Neuronal stem cell (in vitro differentiated cells): ENCODE measurements at regions not wholly inside any gene's neighbourhood (a gene's known extent, or its start where the extent isn't known, plus 50 kb on each side); places are given as distances from the start of the nearest gene placed in this dataset.

Experiments used
- DNase-seq: peaks from one replicate; pipeline ENCODE4 v3.0.0-alpha.2; 2013; ENCODE audit warnings: low spot score
- H2AFZ ChIP-seq: one replicate; pipeline ENCODE4 v1.6.1; 2013; ENCODE audit warnings: mild to moderate bottlenecking, low read length, inconsistent platforms
- H2AK5ac ChIP-seq: 2 replicates; pipeline ENCODE4 v1.6.1; 2013; ENCODE audit warnings: low read depth, mild to moderate bottlenecking, inconsistent platforms, low read length, moderate library complexity, mixed read lengths
- H2BK120ac ChIP-seq: 2 replicates; pipeline ENCODE4 v1.6.1; 2013; ENCODE audit warnings: low read depth, mild to moderate bottlenecking, inconsistent platforms, low read length, moderate library complexity, mixed read lengths
- H2BK12ac ChIP-seq: one replicate; pipeline ENCODE4 v1.6.1; 2013; ENCODE audit warnings: low read length, inconsistent platforms
- H2BK15ac ChIP-seq: 2 replicates; pipeline ENCODE4 v1.6.1; 2013; ENCODE audit warnings: mild to moderate bottlenecking, low read length, inconsistent platforms, mixed read lengths
- H2BK5ac ChIP-seq: one replicate; pipeline ENCODE4 v1.6.1; 2013; ENCODE audit warnings: inconsistent platforms, mild to moderate bottlenecking, low read length, moderate library complexity
- H3K14ac ChIP-seq: one replicate; pipeline ENCODE4 v1.6.1; 2013; ENCODE audit warnings: low read length, inconsistent platforms
- H3K18ac ChIP-seq: 2 replicates; pipeline ENCODE4 v1.6.1; 2013; ENCODE audit warnings: low read length, inconsistent platforms
- H3K23ac ChIP-seq: 2 replicates; pipeline ENCODE4 v1.6.1; 2013; ENCODE audit warnings: low read depth, mild to moderate bottlenecking, mixed read lengths, low read length, inconsistent platforms; ENCODE audit not compliant: poor library complexity
- H3K27ac ChIP-seq: replicated peaks from 3 replicates; pipeline ENCODE4 v1.5.1; 2013; ENCODE audit warnings: low read length, inconsistent platforms
- H3K27me3 ChIP-seq, 3 experiments: 2 replicates each; pipeline ENCODE4 v1.6.1; 2013; ENCODE audit warnings: low read length in 3 of 3, mild to moderate bottlenecking in 2 of 3, inconsistent platforms in 1 of 3, low read depth in 1 of 3, mixed read lengths in 1 of 3, moderate library complexity in 1 of 3; ENCODE audit not compliant: control insufficient read depth in 3 of 3, insufficient read depth in 3 of 3
- H3K36me3 ChIP-seq, 2 donors: replicated peaks in 1 of 2; 2 replicates each; pipeline ENCODE4 v1.6.1; 2013; ENCODE audit warnings: low read length in 2 of 2; ENCODE audit not compliant: control insufficient read depth in 2 of 2, insufficient read depth in 2 of 2
- H3K4ac ChIP-seq: 2 replicates; pipeline ENCODE4 v1.6.1; 2013; ENCODE audit warnings: inconsistent platforms, mild to moderate bottlenecking, low read length, moderate library complexity
- H3K4me1 ChIP-seq, 2 donors: 1 replicate in 1 of 2; 2 replicates in 1 of 2; pipeline ENCODE4 v1.6.1; 2013; ENCODE audit warnings: low read length in 2 of 2, low read depth in 1 of 2; ENCODE audit not compliant: control insufficient read depth in 2 of 2, insufficient read depth in 1 of 2
- H3K4me2 ChIP-seq: one replicate; pipeline ENCODE4 v1.6.1; 2013; ENCODE audit warnings: mild to moderate bottlenecking, low read length, inconsistent platforms; ENCODE audit not compliant: insufficient read depth, poor library complexity, severe bottlenecking
- H3K4me3 ChIP-seq, 2 donors: 2 replicates each; pipeline ENCODE4 v1.5.1; 2013; ENCODE audit warnings: low read length in 2 of 2, mild to moderate bottlenecking in 2 of 2, inconsistent platforms in 1 of 2, moderate library complexity in 1 of 2
- H3K79me1 ChIP-seq: one replicate; pipeline ENCODE4 v1.6.1; 2013; ENCODE audit warnings: low read depth, mild to moderate bottlenecking, inconsistent platforms, low read length, moderate library complexity
- H3K9ac ChIP-seq: one replicate; pipeline ENCODE4 v1.6.1; 2013; ENCODE audit warnings: mild to moderate bottlenecking, low read depth, low read length, inconsistent platforms; ENCODE audit not compliant: poor library complexity
- H3K9me3 ChIP-seq, 2 donors: replicated peaks in 1 of 2; 2 replicates each; pipeline versions ENCODE3 to v1.6.1; 2013; ENCODE audit warnings: low read length in 2 of 2, mild to moderate bottlenecking in 2 of 2, inconsistent platforms in 1 of 2, low read depth in 1 of 2, mixed read lengths in 1 of 2, moderate library complexity in 1 of 2; ENCODE audit not compliant: control insufficient read depth in 2 of 2, insufficient read depth in 1 of 2
- H4K8ac ChIP-seq: one replicate; pipeline ENCODE4 v1.6.1; 2013; ENCODE audit warnings: low read depth, mild to moderate bottlenecking, inconsistent platforms, low read length, moderate library complexity
- H4K91ac ChIP-seq: one replicate; pipeline ENCODE4 v1.6.1; 2013; ENCODE audit warnings: low read length, low read depth, mild to moderate bottlenecking, inconsistent platforms; ENCODE audit not compliant: poor library complexity
- WGBS, 2 donors: extraction: QIAGEN DNeasy Blood & Tissue Kit; methylation state at CpG; one replicate each; pipeline ENCODE4 v1.1.7; 2013; ENCODE audit warnings: missing lambda C conversion rate in 2 of 2, mixed read lengths in 1 of 2; ENCODE audit not compliant: insufficient read length in 2 of 2, insufficient replicate concordance in 1 of 2; ENCODE audit errors: extremely low coverage in 2 of 2; 5-methylcytosine and 5-hydroxymethylcytosine counted together

DNA sequence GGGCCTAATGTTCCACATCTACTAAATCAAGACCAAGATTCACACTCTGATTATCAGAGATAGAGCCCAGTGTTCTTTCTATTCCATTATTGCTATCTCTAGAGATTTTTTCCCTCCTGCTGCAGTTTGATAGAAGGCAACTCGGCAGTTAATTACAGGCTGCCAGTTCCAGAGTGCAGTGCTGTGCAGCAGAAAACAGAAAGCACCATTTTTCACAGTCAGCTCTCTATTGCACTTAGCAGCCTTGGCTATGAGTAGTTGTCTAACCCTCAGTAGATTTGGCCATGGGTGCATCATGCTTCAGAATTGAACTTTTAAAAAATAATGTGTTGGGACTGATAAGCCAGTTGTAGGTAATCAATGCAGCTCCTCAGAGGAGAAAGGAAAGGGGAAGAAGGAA is 295.3 kb downstream of the MID1IP1 start:
- no peak overlapping the region for H4K8ac ChIP-seq
- H3K4ac ChIP-seq = no peak overlapping the region
- H2BK5ac ChIP-seq = no peak overlapping the region
- WGBS, 2 donors = no CpG with 5 or more reads among the region's 1 CpG
- no peak overlapping the region for H2BK12ac ChIP-seq
- no peak overlapping the region for H3K27ac ChIP-seq
- H4K91ac ChIP-seq = no peak overlapping the region
- peaks cover 0 to 2% of the 10 kb centered on the region in 2 donors for H3K4me1 ChIP-seq
- no peaks in the 10 kb centered on the region for H3K36me3 ChIP-seq
- no peak overlapping the region for H2BK120ac ChIP-seq
- no peak overlapping the region for H2AK5ac ChIP-seq
- H2AFZ ChIP-seq = no peak overlapping the region
- no peaks in the 10 kb centered on the region for H3K79me1 ChIP-seq
- H3K14ac ChIP-seq = no peak overlapping the region
- no peak overlapping the region for H3K4me2 ChIP-seq
- no peak overlapping the region for H3K4me3 ChIP-seq
- DNase-seq = no peak
- H3K27me3 ChIP-seq = no peaks in the 10 kb centered on the region
- H3K18ac ChIP-seq = no peak overlapping the region
- H3K23ac ChIP-seq = no peak overlapping the region
- no peak overlapping the region for H2BK15ac ChIP-seq
- H3K9me3 ChIP-seq = no peaks in the 10 kb centered on the region
- H3K9ac ChIP-seq = no peak overlapping the region

DNA sequence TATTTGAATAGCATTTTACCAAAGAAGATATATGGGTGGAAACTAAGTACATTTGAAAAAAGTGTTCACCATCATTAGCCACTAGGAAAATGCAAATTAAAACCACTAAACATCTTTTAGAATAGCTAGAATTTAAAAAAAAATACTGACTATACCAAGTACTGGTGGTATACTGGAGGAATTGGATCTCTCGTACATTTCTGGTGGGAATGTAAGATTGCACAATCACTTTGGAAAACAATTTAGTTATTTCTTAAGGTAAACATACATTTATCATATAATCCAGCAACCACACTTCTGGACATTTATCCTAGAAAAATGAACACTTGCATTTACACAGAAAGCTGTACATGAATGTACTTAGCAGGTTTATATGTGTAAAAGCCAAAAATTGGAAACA is 303.5 kb downstream of the MID1IP1 start:
- Histone ChIP-seq H3K36me3 (no peaks in the 10 kb centered on the region), H4K8ac (no peak overlapping the region), H3K14ac (no peak overlapping the region), H3K23ac (no peak overlapping the region), H3K27ac (no peak overlapping the region), H2BK120ac (no peak overlapping the region), H3K79me1 (no peaks in the 10 kb centered on the region), H2BK12ac (no peak overlapping the region), H4K91ac (no peak overlapping the region), H2BK5ac (no peak overlapping the region), H2BK15ac (no peak overlapping the region), H2AFZ (no peak overlapping the region), H3K4ac (no peak overlapping the region), H3K4me1 (no peaks in the 10 kb centered on the region), H3K27me3 (no peaks in the 10 kb centered on the region), H3K18ac (no peak overlapping the region), H3K9ac (no peak overlapping the region), H3K9me3 (no peaks in the 10 kb centered on the region), H3K4me2 (no peak overlapping the region), H2AK5ac (no peak overlapping the region), H3K4me3 (no peak overlapping the region)
- no CpG with 5 or more reads among the region's 1 CpG for WGBS, 2 donors
- DNase-seq = no peak

DNA sequence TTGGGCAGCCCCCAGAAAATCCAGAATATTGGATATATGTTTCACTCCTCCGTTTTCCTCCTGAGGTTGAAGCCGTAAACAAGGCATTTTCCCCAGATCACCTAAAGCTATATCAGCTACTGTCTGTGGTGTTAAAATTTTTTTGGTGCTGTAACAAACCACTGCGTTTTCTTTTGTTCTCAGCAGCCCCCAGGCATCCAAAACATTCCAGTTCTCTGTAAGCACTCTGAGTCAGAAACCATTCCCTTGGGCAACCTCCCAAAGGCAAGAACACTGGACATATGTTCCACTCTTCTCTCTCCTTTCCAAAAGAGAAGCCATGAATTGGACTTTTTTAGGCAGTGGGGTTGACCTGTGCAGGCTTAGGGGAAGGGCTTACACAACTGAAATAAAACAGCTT is 310.9 kb downstream of the MID1IP1 start:
- Histone ChIP-seq H2AK5ac (no peak overlapping the region), H2BK15ac (no peak overlapping the region), H3K9ac (no peak overlapping the region), H4K91ac (no peak overlapping the region), H3K9me3 (no peaks in the 10 kb centered on the region), H2BK5ac (no peak overlapping the region), H3K4me2 (no peak overlapping the region), H4K8ac (no peak overlapping the region), H3K23ac (no peak overlapping the region), H3K18ac (no peak overlapping the region), H3K36me3 (no peaks in the 10 kb centered on the region), H2AFZ (no peak overlapping the region), H3K4me3 (no peak overlapping the region), H3K27me3 (no peaks in the 10 kb centered on the region), H3K4ac (no peak overlapping the region), H3K4me1 (no peaks in the 10 kb centered on the region), H2BK12ac (no peak overlapping the region), H3K14ac (no peak overlapping the region), H3K27ac (no peak overlapping the region), H2BK120ac (no peak overlapping the region), H3K79me1 (no peaks in the 10 kb centered on the region)
- WGBS, 2 donors = no CpG with 5 or more reads among the region's 3 CpGs
- DNase-seq = no peak

DNA sequence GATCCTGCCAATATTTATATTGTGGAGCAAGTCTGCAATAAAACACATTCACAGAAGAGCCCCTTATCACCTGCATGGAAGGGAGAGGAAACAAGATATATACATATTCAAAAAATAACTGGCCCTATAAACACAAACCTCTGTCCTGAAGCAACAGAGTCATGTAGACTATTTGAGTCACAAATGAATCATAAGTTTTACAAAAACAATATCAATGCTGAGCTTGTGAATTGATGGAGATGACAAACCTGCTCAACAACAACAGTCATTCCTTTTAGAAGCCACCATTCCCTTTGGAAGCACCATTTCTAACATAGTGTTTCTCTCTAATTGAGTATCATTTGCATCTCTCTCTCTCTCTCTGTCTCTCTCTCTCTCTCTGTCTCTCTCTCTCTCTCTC is 313.9 kb downstream of the MID1IP1 start:
- Histone ChIP-seq H3K4me3 (no peak overlapping the region), H4K91ac (no peak overlapping the region), H3K23ac (no peak overlapping the region), H2BK15ac (no peak overlapping the region), H3K14ac (no peak overlapping the region), H4K8ac (no peak overlapping the region), H3K79me1 (no peaks in the 10 kb centered on the region), H2AFZ (no peak overlapping the region), H3K4me1 (no peaks in the 10 kb centered on the region), H3K27ac (no peak overlapping the region), H3K36me3 (no peaks in the 10 kb centered on the region), H3K4me2 (no peak overlapping the region), H3K9me3 (no peaks in the 10 kb centered on the region), H2BK12ac (no peak overlapping the region), H3K27me3 (no peaks in the 10 kb centered on the region), H3K9ac (no peak overlapping the region), H2BK5ac (no peak overlapping the region), H2AK5ac (no peak overlapping the region), H2BK120ac (no peak overlapping the region), H3K18ac (no peak overlapping the region), H3K4ac (no peak overlapping the region)
- DNase-seq = no peak
